Muscle of back (tissue), 3 donors: ENCODE measurements at regions not wholly inside any gene's neighbourhood (a gene's known extent, or its start where the extent isn't known, plus 50 kb on each side); places are given as distances from the start of the nearest gene placed in this dataset.
A peak's percentile ranks its signal among the peaks of the same experiment; 100 is the strongest.
"Not testable (repeated sequence)": the region's sequence is repeated elsewhere in the genome, so short reads cannot be mapped to it uniquely, and the experiment has no call there.

Source experiments
- DNase-seq, 3 donors: peaks; one replicate each; pipeline versions ENCODE4 v3.0.0 to v3.0.0-alpha.2; 2013

GRCh38 chr12:28689398-28690175 is 459.5 kb upstream of the FAR2 start:
- no peak for DNase-seq

- no peak for DNase-seq
Measured at GRCh38 chr12:28693565-28694219, 455.4 kb upstream of the FAR2 start.

DNA sequence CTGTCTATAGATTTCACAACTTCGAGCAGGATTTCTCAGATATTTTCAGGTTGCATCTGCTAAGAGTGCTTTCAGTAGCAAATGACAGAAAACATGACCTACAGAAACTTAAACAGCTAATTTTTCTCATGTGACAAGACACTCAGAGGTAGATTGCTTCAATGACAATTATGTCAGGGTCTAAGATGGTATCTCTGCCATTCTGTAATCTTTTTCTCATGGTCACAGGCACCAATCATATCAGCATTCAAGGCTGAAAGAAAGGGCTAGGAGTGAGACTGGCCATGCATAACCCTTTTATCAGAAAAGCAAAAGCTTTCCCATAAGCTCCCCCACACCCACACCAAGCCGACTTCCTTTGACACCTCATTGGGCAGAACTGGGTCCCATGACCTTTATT is 450.5 kb upstream of the FAR2 start:
- no peak for DNase-seq

DNA sequence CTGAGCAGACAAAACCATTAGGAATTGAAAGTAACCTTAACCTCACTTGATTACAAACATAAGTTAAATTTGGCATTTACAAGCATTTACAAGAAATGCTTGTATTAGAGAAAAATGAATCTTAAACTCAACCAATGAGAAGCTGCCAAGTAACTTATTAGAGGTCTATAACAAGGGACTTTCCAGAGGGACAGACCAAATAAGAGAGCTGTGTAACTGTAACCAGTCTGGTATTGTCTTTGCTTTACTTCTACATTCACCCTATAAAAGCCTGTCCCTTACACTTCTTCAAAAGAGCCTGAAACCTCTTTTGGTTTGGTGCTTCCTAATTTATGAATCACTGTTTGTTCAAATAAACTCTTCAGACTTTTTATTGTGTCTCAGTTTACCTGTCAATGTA is 450.0 kb upstream of the FAR2 start:
- no peak for DNase-seq

- no peak for DNase-seq
Measured at GRCh38 chr12:28700161-28700560, 448.9 kb upstream of the FAR2 start.

GRCh38 chr12:28704477-28705169 is 444.5 kb upstream of the FAR2 start:
- peak in 1 of 3 donors; percentile 11 for DNase-seq

GRCh38 chr12:28708918-28709371 is 440.1 kb upstream of the FAR2 start:
- DNase-seq = peak in 1 of 3 donors; percentile 80

- DNase-seq = no peak
Measured at GRCh38 chr12:28709986-28710685, 438.9 kb upstream of the FAR2 start.

DNA sequence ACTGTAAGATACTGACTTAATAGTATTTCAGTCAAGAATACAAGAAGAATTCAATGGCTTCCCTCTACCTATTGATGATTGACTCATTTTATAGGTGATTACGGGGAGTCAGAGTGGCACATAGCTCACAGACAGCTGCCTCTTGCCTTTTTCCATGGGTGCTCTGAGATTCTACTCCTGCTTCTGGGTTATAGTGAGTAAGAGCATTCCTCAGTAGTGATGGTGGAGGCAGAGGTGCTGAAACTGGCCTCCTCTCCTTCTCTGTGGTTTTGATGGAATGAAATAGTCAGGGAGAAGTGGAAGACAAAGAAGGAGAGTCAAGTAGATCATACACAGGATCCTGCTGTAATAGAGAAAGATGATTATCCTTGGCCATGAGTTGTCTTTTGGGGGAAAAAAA is 438.2 kb upstream of the FAR2 start:
- DNase-seq = peak in 1 of 3 donors; percentile 87

GRCh38 chr12:28711421-28711820 is 437.7 kb upstream of the FAR2 start:
- no peak for DNase-seq

GRCh38 chr12:28742791-28743190 is 406.3 kb upstream of the FAR2 start:
- DNase-seq = no peak

DNA sequence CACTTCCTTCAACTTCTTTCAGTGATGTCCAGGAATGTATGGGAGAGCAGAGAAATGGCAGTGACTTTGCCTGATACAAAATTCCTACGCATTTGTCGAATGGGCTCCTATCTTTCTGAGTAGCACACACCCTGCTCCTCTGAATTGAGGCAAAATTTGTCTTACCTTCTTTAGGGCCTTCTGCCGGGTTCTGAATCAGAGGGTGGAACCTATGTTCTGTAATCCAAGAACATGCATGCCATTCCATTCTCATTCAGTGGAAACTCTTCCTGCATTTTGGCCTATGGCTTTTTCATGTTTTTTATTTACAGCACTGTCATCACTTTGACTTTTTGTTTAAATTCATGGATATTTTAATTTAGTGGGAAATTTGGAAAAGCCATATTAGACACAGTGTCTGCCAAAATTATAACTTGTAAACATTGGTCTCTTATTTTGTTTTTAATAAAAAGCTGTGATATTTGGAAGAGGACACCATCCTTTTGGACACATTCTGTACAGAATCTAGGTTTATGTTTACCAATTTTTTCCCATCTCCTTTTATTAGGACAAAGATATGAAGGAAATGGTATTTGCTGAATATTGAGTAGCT is 402.2 kb upstream of the FAR2 start:
- no peak for DNase-seq

DNA sequence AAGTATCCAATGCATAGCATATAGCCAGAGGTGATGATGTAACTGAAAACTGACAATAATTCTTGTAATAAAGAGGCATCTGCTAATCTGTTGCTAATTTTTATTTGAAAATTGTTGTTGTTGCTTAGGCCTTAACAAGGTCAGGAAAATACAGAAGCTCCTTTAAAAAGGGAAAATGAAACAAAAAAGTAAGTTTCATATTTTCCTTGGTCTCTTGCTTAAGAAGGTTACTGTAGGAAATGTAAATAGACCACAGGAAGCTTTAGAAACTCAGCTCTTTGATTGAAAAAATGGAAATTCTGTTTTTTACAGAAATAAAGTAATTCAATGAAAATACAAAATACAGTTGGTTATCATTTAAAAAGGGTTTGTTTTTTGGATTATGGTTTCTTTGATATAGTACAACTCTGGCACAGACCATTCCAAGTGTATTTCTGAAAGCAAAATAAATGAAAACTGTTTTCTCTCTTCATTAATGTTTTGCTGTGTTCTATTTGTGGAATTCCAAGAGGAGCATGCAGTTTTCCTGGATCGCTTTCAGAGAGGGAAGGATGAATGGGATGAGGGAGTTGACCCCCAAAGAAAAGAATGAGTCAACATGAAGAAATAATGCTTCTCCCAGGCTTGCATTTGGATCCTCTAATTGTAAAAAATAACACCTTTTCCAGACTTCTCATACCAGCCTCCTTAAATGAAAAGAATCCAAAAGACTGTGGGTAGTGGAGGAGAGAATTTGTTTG is 398.0 kb upstream of the FAR2 start:
- DNase-seq = peak in 2 of 3 donors; percentile 14 to 30

DNA sequence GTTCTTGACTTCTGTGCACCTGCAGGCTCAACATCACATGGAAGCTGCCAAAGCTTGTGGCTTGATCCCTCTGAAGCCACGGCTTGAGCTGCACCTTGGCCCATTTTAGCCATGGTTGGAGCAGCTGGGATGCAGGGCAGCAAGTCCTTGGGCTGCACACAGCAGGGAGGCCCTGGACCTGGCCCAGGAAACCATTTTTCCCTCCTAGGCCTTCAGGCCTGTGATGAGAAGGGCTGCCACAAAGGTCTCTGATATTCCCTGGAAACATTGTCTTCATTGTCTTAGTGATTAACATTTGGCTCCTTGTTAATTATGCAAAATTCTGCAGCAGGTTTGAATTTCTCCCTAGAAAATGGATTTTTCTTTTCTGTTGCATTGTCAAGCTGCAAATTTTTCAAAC is 394.1 kb upstream of the FAR2 start:
- no peak for DNase-seq

DNA sequence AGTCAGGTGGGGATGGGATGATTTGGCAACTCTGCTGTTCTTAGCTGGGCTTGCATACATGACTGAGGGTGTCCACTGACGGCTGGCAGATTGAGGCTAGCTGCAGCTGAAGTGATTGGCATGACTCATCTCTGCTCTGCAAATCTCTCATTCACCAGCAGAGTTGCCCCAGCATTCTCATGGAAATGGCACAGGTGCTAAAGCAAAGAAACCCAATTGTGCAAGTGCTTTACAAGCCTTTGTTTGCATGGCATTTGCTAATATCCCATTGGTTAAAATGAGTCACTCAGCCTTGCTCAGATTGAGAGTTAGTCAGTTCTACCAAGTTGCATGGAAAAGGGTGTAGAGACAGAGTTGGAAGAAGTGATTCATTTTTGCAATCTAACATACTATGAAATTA is 389.7 kb upstream of the FAR2 start:
- no peak for DNase-seq

DNA sequence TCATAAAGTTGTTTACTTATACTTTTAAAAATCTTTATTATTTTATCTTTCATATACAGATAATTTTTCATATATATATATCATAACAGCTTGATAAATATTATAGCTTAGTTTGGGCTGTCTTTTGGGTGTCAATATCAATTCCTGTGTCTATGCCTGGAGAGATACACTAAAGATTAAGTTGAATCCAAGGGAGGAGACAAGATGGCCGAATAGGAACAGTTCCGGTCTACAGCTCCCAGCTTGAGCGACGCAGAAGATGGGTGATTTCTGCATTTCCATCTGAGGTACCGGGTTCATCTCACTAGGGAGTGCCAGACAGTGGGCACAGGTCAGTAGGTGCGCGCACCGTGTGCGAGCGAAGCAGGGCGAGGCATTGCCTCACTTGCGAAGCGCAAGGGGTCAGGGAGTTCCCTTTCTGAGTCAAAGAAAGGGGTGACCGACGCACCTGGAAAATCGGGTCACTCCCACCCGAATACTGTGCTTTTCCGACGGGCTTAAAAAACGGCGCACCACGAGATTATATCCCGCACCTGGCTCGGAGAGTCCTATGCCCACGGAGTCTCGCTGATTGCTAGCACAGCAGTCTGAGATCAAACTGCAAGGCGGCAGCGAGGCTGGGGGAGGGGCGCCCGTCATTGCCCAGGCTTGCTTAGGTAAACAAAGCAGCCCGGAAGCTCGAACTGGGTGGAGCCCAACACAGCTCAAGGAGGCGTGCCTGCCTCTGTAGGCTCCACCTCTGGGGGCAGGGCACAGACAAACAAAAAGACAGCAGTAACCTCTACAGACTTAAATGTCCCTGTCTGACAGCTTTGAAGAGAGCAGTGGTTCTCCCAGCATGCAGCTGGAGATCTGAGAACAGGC is 388.8 kb upstream of the FAR2 start:
- DNase-seq = not testable (repeated sequence)

DNA sequence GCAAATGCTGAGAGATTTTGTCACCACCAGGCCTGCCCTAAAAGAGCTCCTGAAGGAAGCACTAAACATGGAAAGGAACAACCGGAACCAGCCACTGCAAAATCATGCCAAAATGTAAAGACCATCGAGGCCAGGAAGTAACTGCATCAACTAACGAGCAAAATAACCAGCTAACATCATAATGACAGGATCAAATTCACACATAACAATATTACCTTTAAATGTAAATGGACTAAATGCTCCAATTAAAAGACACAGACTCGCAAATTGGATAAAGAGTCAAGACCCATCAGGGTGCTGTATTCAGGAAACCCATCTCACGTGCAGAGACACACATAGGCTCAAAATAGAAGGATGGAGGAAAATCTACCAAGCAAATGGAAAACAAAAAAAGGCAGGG is 387.2 kb upstream of the FAR2 start:
- DNase-seq = not testable (repeated sequence)

DNA sequence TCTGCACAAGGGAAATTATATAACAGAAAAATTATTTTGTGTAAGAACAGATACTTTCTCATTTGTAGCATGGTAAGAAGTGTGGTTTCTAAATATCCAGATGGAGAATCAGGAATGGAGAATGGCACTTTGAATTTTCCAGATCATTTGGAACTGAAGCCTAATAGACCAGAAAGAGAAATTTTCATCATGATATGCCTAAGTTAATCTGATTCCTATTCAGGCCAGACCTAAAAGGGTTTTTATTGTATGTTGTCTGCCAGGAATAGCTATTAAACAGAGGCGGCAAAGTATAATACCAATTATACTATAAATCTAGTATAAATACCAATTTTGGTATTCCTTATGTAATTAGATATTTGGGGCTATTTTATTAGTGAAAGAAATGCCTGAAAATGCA is 382.7 kb upstream of the FAR2 start:
- no peak for DNase-seq

- DNase-seq = no peak
Measured at GRCh38 chr12:28767836-28768348, 381.2 kb upstream of the FAR2 start.

DNA sequence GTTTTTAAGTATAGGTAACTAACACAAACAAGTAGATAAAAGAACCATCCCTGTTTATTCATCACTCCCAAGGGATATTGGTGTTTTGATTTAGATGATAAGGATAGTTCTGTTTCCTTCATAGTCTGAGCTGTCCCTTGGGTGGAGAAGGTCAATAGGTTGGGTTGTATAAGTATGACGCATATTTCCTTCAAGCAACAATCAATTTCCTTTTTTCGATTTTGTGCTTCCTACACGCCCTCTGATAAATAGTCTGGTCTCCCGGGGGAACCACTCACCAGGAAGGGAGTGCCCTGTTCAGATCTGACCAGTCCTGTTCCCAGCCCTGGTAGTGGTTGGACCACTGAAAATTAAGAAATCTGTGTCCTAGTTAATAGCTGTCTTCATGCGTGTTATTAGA is 378.8 kb upstream of the FAR2 start:
- no peak for DNase-seq
